H9 (cell line): ENCODE measurements at regions not wholly inside any gene's neighbourhood (a gene's known extent, or its start where the extent isn't known, plus 50 kb on each side); places are given as distances from the start of the nearest gene placed in this dataset.

ENCODE experiments used
- DNase-seq: peaks from one replicate; pipeline ENCODE4 v3.0.0-alpha.2; 2017
- H2AFZ ChIP-seq: one replicate; pipeline ENCODE4 v1.6.1; 2013; ENCODE audit warnings: mild to moderate bottlenecking, low read length, control low read depth, moderate library complexity
- H2AK5ac ChIP-seq: 2 replicates; pipeline ENCODE4 v1.6.1; 2013; ENCODE audit warnings: low read length, control low read depth, mixed read lengths; ENCODE audit not compliant: insufficient read length
- H2BK120ac ChIP-seq: one replicate; pipeline ENCODE4 v1.6.1; 2013; ENCODE audit warnings: low read depth, mild to moderate bottlenecking, low read length, control low read depth, inconsistent platforms; ENCODE audit not compliant: poor library complexity, severe bottlenecking
- H2BK12ac ChIP-seq: 2 replicates; pipeline ENCODE4 v1.6.1; 2013; ENCODE audit warnings: low read length, control low read depth, mixed read lengths, low read depth; ENCODE audit not compliant: insufficient read length
- H2BK15ac ChIP-seq: 2 replicates; pipeline ENCODE4 v1.6.1; 2013; ENCODE audit warnings: low read depth, low read length, control low read depth
- H2BK20ac ChIP-seq: one replicate; pipeline ENCODE4 v1.6.1; 2013; ENCODE audit warnings: low read depth, mild to moderate bottlenecking, low read length, control low read depth, inconsistent platforms; ENCODE audit not compliant: poor library complexity, severe bottlenecking
- H2BK5ac ChIP-seq: 2 replicates; pipeline ENCODE4 v1.6.1; 2013; ENCODE audit warnings: low read length, control low read depth, mixed read lengths; ENCODE audit not compliant: insufficient read length
- H3K14ac ChIP-seq: 2 replicates; pipeline ENCODE4 v1.6.1; 2013; ENCODE audit warnings: low read length, control low read depth; ENCODE audit not compliant: insufficient read depth
- H3K18ac ChIP-seq: 2 replicates; pipeline ENCODE4 v1.6.1; 2013; ENCODE audit warnings: low read depth, mild to moderate bottlenecking, mixed read lengths, low read length, control low read depth; ENCODE audit not compliant: insufficient read length
- H3K23ac ChIP-seq: 2 replicates; pipeline ENCODE4 v1.6.1; 2013; ENCODE audit warnings: low read length, control low read depth, mixed read lengths, low read depth; ENCODE audit not compliant: insufficient read length
- H3K23me2 ChIP-seq: 2 replicates; pipeline ENCODE4 v1.6.1; 2013; ENCODE audit warnings: low read depth, mild to moderate bottlenecking, mixed read lengths, low read length, control low read depth; ENCODE audit not compliant: insufficient read length, poor library complexity, severe bottlenecking
- H3K27ac ChIP-seq: 2 replicates; pipeline ENCODE4 v1.5.1; 2013; ENCODE audit warnings: low read length, control low read depth, mixed read lengths, low read depth; ENCODE audit not compliant: insufficient read length
- H3K27me3 ChIP-seq: 2 replicates; pipeline ENCODE4 v1.6.1; 2013; ENCODE audit warnings: low read length, control low read depth, inconsistent platforms; ENCODE audit not compliant: insufficient read depth
- H3K4ac ChIP-seq: 2 replicates; pipeline ENCODE4 v1.6.1; 2013; ENCODE audit warnings: low read depth, mild to moderate bottlenecking, control low read depth, inconsistent platforms, low read length, moderate library complexity
- H3K4me1 ChIP-seq: 2 replicates; pipeline ENCODE4 v1.6.1; 2013; ENCODE audit warnings: low read length, control low read depth, inconsistent platforms; ENCODE audit not compliant: insufficient read depth
- H3K4me2 ChIP-seq: 2 replicates; pipeline ENCODE4 v1.6.1; 2013; ENCODE audit warnings: low read length, control low read depth, mixed read lengths; ENCODE audit not compliant: insufficient read length, insufficient read depth
- H3K56ac ChIP-seq: 2 replicates; pipeline ENCODE4 v1.6.1; 2013; ENCODE audit warnings: low read depth, mild to moderate bottlenecking, mixed read lengths, low read length, control low read depth; ENCODE audit not compliant: insufficient read length
- H3K79me1 ChIP-seq: 2 replicates; pipeline ENCODE4 v1.6.1; 2013; ENCODE audit warnings: low read depth, mild to moderate bottlenecking, moderate library complexity, low read length, control low read depth, inconsistent platforms; ENCODE audit not compliant: insufficient read depth, poor library complexity, severe bottlenecking
- H3K79me2 ChIP-seq: 2 replicates; pipeline ENCODE4 v1.6.1; 2013; ENCODE audit warnings: low read length, control low read depth, inconsistent platforms; ENCODE audit not compliant: insufficient read depth
- H3K9ac ChIP-seq: 2 replicates; pipeline ENCODE4 v1.6.1; 2013; ENCODE audit warnings: low read length, control low read depth, mixed read lengths; ENCODE audit not compliant: insufficient read length; ENCODE audit errors: extremely low read depth
- H3K9me3 ChIP-seq: one replicate; pipeline ENCODE4 v1.6.1; 2013; ENCODE audit warnings: low read depth, low read length, inconsistent platforms; ENCODE audit not compliant: control insufficient read depth
- H3T11ph ChIP-seq: one replicate; pipeline ENCODE4 v1.6.1; 2013; ENCODE audit warnings: mild to moderate bottlenecking, low read length, control low read depth, inconsistent platforms
- H4K20me1 ChIP-seq: one replicate; pipeline ENCODE4 v1.6.1; 2013; ENCODE audit not compliant: control insufficient read depth, insufficient read length, insufficient read depth
- H4K5ac ChIP-seq: 2 replicates; pipeline ENCODE4 v1.6.1; 2013; ENCODE audit warnings: low read depth, mild to moderate bottlenecking, mixed read lengths, low read length, control low read depth; ENCODE audit not compliant: insufficient read length
- H4K8ac ChIP-seq: replicated peaks from 2 replicates; pipeline ENCODE4 v1.6.1; 2013; ENCODE audit warnings: low read length, control low read depth, mixed read lengths, low read depth; ENCODE audit not compliant: insufficient read length
- H4K91ac ChIP-seq: 2 replicates; pipeline ENCODE4 v1.6.1; 2013; ENCODE audit warnings: low read depth, mild to moderate bottlenecking, moderate library complexity, mixed read lengths, low read length, control low read depth; ENCODE audit not compliant: insufficient read length
- H3K27ac Mint-ChIP-seq, 3 experiments: 2 replicates in 2 of 3; 3 replicates in 1 of 3; pipeline ENCODE4 v1.8.0; 2020 to 2021; ENCODE audit warnings: mixed read lengths in 3 of 3, mild to moderate bottlenecking in 1 of 3, moderate library complexity in 1 of 3
- H3K27me3 Mint-ChIP-seq: 2 replicates; pipeline ENCODE4 v1.8.0; 2021; ENCODE audit warnings: low read depth, mild to moderate bottlenecking, moderate library complexity, mixed read lengths
- H3K36me3 Mint-ChIP-seq, 3 experiments: 2 replicates in 2 of 3; 3 replicates in 1 of 3; pipeline ENCODE4 v1.8.0; 2020 to 2021; ENCODE audit warnings: low read depth in 3 of 3, mixed read lengths in 3 of 3; ENCODE audit not compliant: insufficient read depth in 1 of 3
- H3K4me1 Mint-ChIP-seq, 2 experiments: 2 replicates each; pipeline ENCODE4 v1.8.0; 2020; ENCODE audit warnings: mixed read lengths in 2 of 2
- H3K4me3 Mint-ChIP-seq, 2 experiments: 2 replicates in 1 of 2; 3 replicates in 1 of 2; pipeline ENCODE4 v1.8.0; 2020 to 2021; ENCODE audit warnings: mild to moderate bottlenecking in 2 of 2, mixed read lengths in 2 of 2, moderate library complexity in 1 of 2
- H3K9me3 Mint-ChIP-seq, 2 experiments: 2 replicates in 1 of 2; 3 replicates in 1 of 2; pipeline ENCODE4 v1.8.0; 2020; ENCODE audit warnings: mild to moderate bottlenecking in 2 of 2, mixed read lengths in 2 of 2, moderate library complexity in 1 of 2
- WGBS: extraction: QIAGEN DNeasy Blood & Tissue Kit; methylation state at CpG from one replicate; pipeline ENCODE4 v1.1.7; 2013; ENCODE audit warnings: missing lambda C conversion rate, low lambda C conversion rate, mixed read lengths; ENCODE audit not compliant: insufficient read length; ENCODE audit errors: extremely low coverage; 5-methylcytosine and 5-hydroxymethylcytosine counted together
- TF ChIP-seq, protein P1 (sequence below): fragments of 200-600 bp; sonication (generic); conservative IDR thresholded peaks from 3 replicates; pipeline ENCODE4 v1.8.0; 2021; ENCODE audit warnings: antibody characterized with exemption, mild to moderate bottlenecking

DNA sequence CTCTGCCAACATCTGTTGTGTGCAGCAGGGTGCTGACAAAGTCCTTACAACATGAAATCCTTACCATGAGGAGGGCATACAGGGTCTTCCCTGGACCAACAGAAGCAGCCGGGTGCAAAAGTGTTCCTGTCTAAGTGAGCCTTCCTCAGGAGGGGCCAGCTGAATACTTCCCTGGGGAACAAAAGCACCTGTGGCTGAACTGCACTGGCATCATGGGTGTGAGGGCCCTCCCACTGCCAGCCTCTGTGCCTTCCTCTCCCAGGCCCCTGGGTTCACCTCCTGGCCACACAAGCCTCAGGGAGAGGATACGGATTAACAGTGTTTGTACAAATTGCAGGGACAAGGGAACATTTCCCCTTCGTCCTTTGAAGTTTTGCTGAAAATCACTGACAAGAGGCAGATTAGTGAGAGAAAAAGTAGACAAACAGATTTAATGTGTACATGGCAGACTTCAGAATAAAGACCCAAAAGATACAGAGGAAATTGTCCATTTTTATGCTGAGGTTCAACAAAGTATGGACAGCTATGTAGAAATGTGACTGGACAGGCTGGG lies 91.0 kb upstream of the PPM1J start:
- no peak overlapping the region for H2BK20ac ChIP-seq
- no peak overlapping the region for H2BK15ac ChIP-seq
- no peak overlapping the region for H3T11ph ChIP-seq
- no peaks in the 10 kb centered on the region for H3K79me2 ChIP-seq
- H2BK12ac ChIP-seq, result no peak overlapping the region
- no peak overlapping the region for H3K4me2 ChIP-seq
- H3K14ac ChIP-seq, result no peak overlapping the region; the same call in 1 of the 2 replicates
- Mint-ChIP-seq H3K9me3 (no peaks in the 10 kb centered on the region), H3K27me3 (no peaks in the 10 kb centered on the region), H3K4me1 (peaks cover 51 to 59% of the 10 kb centered on the region in 2 experiments), H3K4me3 (no peak overlapping the region), H3K27ac (peak overlapping the region in 2 of 3 experiments; percentile 8 to 24; a peak in 2 of 7 replicates), H3K36me3 (peaks cover 0 to 2% (median 0%) of the 10 kb centered on the region in 3 experiments; a peak in 1 of 7 replicates)
- no peaks in the 10 kb centered on the region for H3K23me2 ChIP-seq
- H4K5ac ChIP-seq, result no peak overlapping the region
- H3K27me3 ChIP-seq, result no peaks in the 10 kb centered on the region
- no peak overlapping the region for H3K23ac ChIP-seq
- DNase-seq, result no peak
- no peak overlapping the region for H3K9ac ChIP-seq
- no peak overlapping the region for H2BK5ac ChIP-seq
- no peak overlapping the region for H2BK120ac ChIP-seq
- no peaks in the 10 kb centered on the region for H3K79me1 ChIP-seq
- peaks cover 6% of the 10 kb centered on the region; the same call in 1 of the 2 replicates for H3K4me1 ChIP-seq
- H4K91ac ChIP-seq, result no peak overlapping the region
- H4K8ac ChIP-seq, result no peak overlapping the region
- no peak overlapping the region for H2AFZ ChIP-seq
- no peak overlapping the region for H3K56ac ChIP-seq
- TF ChIP-seq, protein P1, sequence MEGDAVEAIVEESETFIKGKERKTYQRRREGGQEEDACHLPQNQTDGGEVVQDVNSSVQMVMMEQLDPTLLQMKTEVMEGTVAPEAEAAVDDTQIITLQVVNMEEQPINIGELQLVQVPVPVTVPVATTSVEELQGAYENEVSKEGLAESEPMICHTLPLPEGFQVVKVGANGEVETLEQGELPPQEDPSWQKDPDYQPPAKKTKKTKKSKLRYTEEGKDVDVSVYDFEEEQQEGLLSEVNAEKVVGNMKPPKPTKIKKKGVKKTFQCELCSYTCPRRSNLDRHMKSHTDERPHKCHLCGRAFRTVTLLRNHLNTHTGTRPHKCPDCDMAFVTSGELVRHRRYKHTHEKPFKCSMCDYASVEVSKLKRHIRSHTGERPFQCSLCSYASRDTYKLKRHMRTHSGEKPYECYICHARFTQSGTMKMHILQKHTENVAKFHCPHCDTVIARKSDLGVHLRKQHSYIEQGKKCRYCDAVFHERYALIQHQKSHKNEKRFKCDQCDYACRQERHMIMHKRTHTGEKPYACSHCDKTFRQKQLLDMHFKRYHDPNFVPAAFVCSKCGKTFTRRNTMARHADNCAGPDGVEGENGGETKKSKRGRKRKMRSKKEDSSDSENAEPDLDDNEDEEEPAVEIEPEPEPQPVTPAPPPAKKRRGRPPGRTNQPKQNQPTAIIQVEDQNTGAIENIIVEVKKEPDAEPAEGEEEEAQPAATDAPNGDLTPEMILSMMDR, result no peak
- H3K27ac ChIP-seq, result no peak overlapping the region
- no peak overlapping the region for H3K18ac ChIP-seq
- H3K9me3 ChIP-seq, result no peaks in the 10 kb centered on the region
- no CpG with 5 or more reads among the region's 3 CpGs for WGBS
- no peaks in the 10 kb centered on the region for H4K20me1 ChIP-seq
- no peak overlapping the region for H2AK5ac ChIP-seq
- H3K4ac ChIP-seq, result no peak overlapping the region
